WTC11 (cell line): ENCODE measurements at regions not wholly inside any gene's neighbourhood (a gene's known extent, or its start where the extent isn't known, plus 50 kb on each side); places are given as distances from the start of the nearest gene placed in this dataset.

Experiments used
- ATAC-seq: fragments of 200-7000 bp; cut with Tn5 transposase; 2 replicates; pipeline ENCODE4 v1.10.0; 2021; ENCODE audit warnings: mild to moderate bottlenecking, moderate library complexity
- CTCF ChIA-PET: fragments of 300-600 bp; sonication (Branson Sonifier 250); formaldehyde crosslinking; loops from one replicate; lab custom pipeline; 2021; ENCODE audit warnings: antibody characterized with exemption; lab: Charles Lee
- POLR2A ChIA-PET: fragments of 350-600 bp; sonication (Branson Sonifier 250); formaldehyde crosslinking; loops from one replicate; lab custom pipeline; 2021; ENCODE audit warnings: antibody characterized with exemption; lab: Charles Lee
- DNase-seq: peaks from one replicate; pipeline ENCODE4 v3.0.0; 2021; ENCODE audit warnings: low spot score
- H3K27ac Mint-ChIP-seq: 2 replicates; pipeline ENCODE4 v1.8.0; 2021; ENCODE audit warnings: mixed read lengths
- H3K27me3 Mint-ChIP-seq: 2 replicates; pipeline ENCODE4 v1.8.0; 2021; ENCODE audit warnings: low read depth, mild to moderate bottlenecking, moderate library complexity, mixed read lengths
- H3K36me3 Mint-ChIP-seq: 2 replicates; pipeline ENCODE4 v1.8.0; 2021; ENCODE audit warnings: mixed read lengths
- H3K4me1 Mint-ChIP-seq: 2 replicates; pipeline ENCODE4 v1.8.0; 2022; ENCODE audit warnings: mixed read lengths
- H3K4me3 Mint-ChIP-seq: 2 replicates; pipeline ENCODE4 v1.8.0; 2021; ENCODE audit warnings: mild to moderate bottlenecking, moderate library complexity, mixed read lengths
- H3K9me3 Mint-ChIP-seq: 2 replicates; pipeline ENCODE4 v1.8.0; 2021; ENCODE audit warnings: mixed read lengths
- AFF4 ChIP-seq: sonication (generic); formaldehyde crosslinking; IDR thresholded peaks from 2 replicates; pipeline ENCODE4 v1.8.1; 2023; ENCODE audit warnings: mild to moderate bottlenecking, missing genetic modification reagents, borderline replicate concordance
- CBFB ChIP-seq: sonication (generic); formaldehyde crosslinking; IDR thresholded peaks from 2 replicates; pipeline ENCODE4 v1.8.1; 2022; ENCODE audit warnings: mild to moderate bottlenecking, low read depth, missing genetic modification reagents
- CREM ChIP-seq: sonication (generic); formaldehyde crosslinking; IDR thresholded peaks from 2 replicates; pipeline ENCODE4 v1.8.1; 2022; ENCODE audit warnings: mild to moderate bottlenecking, missing genetic modification reagents, moderate library complexity
- ETV6 ChIP-seq: sonication (generic); formaldehyde crosslinking; IDR thresholded peaks from 2 replicates; pipeline ENCODE4 v1.8.1; 2022; ENCODE audit warnings: mild to moderate bottlenecking, missing genetic modification reagents
- FOXJ3 ChIP-seq: sonication (generic); formaldehyde crosslinking; IDR thresholded peaks from 2 replicates; pipeline ENCODE4 v1.9.0; 2021; ENCODE audit warnings: missing genetic modification reagents, mild to moderate bottlenecking, borderline replicate concordance
- FOXP1 ChIP-seq: sonication (generic); formaldehyde crosslinking; IDR thresholded peaks from 2 replicates; pipeline ENCODE4 v1.8.0; 2022; ENCODE audit warnings: missing genetic modification reagents, mild to moderate bottlenecking, moderate library complexity, borderline replicate concordance
- MXD4 ChIP-seq: fragments of 250-450 bp; sonication (Bioruptor Pico); IDR thresholded peaks from 2 replicates; pipeline ENCODE4 v1.8.0; 2021; ENCODE audit warnings: mild to moderate bottlenecking, moderate library complexity, borderline replicate concordance
- NFATC4 ChIP-seq: fragments of 250-450 bp; sonication (Bioruptor Pico); IDR thresholded peaks from 2 replicates; pipeline ENCODE4 v1.9.0; 2021; ENCODE audit warnings: mild to moderate bottlenecking
- NFYB ChIP-seq: sonication (generic); formaldehyde crosslinking; conservative IDR thresholded peaks from 2 replicates; pipeline ENCODE4 v1.8.0; 2022; ENCODE audit warnings: low read depth, missing genetic modification reagents
- PRRX2 ChIP-seq: fragments of 250-450 bp; sonication (Bioruptor Pico); IDR thresholded peaks from 2 replicates; pipeline ENCODE4 v1.8.0; 2021; ENCODE audit warnings: mild to moderate bottlenecking
- ZNF232 ChIP-seq: sonication (generic); formaldehyde crosslinking; IDR thresholded peaks from 2 replicates; pipeline ENCODE4 v1.8.0; 2022; ENCODE audit warnings: mild to moderate bottlenecking, missing genetic modification reagents
- ZNF263 ChIP-seq: sonication (generic); formaldehyde crosslinking; IDR thresholded peaks from 2 replicates; pipeline ENCODE4 v1.8.1; 2022; ENCODE audit warnings: low read depth, mild to moderate bottlenecking, moderate library complexity, missing genetic modification reagents
- ZNF512 ChIP-seq: sonication (generic); formaldehyde crosslinking; IDR thresholded peaks from 2 replicates; pipeline ENCODE4 v1.8.1; 2022; ENCODE audit warnings: missing genetic modification reagents, borderline replicate concordance
- TF ChIP-seq, protein P1 (sequence below): sonication (generic); formaldehyde crosslinking; conservative IDR thresholded peaks from 2 replicates; pipeline ENCODE4 v1.8.1; 2022; ENCODE audit warnings: mild to moderate bottlenecking, missing genetic modification reagents
- TF ChIP-seq, protein P2 (sequence below): fragments of 250-450 bp; sonication (Bioruptor Pico); IDR thresholded peaks from 2 replicates; pipeline ENCODE4 v1.9.0; 2021; ENCODE audit warnings: mild to moderate bottlenecking, borderline replicate concordance
- TF ChIP-seq, protein P3 (sequence below): fragments of 250-450 bp; sonication (Bioruptor Pico); IDR thresholded peaks from 2 replicates; pipeline ENCODE4 v1.9.0; 2021; ENCODE audit warnings: moderate library complexity, mild to moderate bottlenecking, inconsistent platforms, borderline replicate concordance

DNA sequence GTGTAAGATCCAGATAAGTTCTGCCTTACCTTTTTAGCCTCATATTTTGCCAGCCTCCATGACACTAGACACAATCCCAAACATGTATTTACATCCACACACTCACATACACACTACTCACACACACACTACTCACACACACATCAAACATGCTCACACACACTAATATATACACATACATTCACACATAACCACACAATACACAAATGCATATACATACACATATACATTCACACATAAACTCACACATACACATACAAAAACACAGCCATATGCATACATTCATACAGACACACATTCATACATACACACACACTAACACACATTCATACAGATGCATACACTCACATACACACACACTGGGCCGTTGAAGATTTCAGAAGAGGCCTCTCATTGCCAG lies 109.5 kb downstream of the MAIP1 start:
- ChIA-PET CTCF (no interaction called here), POLR2A (no interaction called here)
- ATAC-seq (no peak), DNase-seq (no peak)
- Mint-ChIP-seq H3K4me3 (no peak overlapping the region), H3K4me1 (peaks cover 28% of the 10 kb centered on the region), H3K9me3 (peaks cover 4% of the 10 kb centered on the region), H3K27ac (no peak overlapping the region), H3K27me3 (no peaks in the 10 kb centered on the region), H3K36me3 (0 out of 2 replicates have a peak, but pooled peaks cover 3% of the 10 kb centered on the region)
- TF ChIP-seq ETV6: no peak
- TF ChIP-seq, protein P1, sequence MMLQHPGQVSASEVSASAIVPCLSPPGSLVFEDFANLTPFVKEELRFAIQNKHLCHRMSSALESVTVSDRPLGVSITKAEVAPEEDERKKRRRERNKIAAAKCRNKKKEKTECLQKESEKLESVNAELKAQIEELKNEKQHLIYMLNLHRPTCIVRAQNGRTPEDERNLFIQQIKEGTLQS (CRISPR knock-in tag): no peak
- TF ChIP-seq, protein P2, sequence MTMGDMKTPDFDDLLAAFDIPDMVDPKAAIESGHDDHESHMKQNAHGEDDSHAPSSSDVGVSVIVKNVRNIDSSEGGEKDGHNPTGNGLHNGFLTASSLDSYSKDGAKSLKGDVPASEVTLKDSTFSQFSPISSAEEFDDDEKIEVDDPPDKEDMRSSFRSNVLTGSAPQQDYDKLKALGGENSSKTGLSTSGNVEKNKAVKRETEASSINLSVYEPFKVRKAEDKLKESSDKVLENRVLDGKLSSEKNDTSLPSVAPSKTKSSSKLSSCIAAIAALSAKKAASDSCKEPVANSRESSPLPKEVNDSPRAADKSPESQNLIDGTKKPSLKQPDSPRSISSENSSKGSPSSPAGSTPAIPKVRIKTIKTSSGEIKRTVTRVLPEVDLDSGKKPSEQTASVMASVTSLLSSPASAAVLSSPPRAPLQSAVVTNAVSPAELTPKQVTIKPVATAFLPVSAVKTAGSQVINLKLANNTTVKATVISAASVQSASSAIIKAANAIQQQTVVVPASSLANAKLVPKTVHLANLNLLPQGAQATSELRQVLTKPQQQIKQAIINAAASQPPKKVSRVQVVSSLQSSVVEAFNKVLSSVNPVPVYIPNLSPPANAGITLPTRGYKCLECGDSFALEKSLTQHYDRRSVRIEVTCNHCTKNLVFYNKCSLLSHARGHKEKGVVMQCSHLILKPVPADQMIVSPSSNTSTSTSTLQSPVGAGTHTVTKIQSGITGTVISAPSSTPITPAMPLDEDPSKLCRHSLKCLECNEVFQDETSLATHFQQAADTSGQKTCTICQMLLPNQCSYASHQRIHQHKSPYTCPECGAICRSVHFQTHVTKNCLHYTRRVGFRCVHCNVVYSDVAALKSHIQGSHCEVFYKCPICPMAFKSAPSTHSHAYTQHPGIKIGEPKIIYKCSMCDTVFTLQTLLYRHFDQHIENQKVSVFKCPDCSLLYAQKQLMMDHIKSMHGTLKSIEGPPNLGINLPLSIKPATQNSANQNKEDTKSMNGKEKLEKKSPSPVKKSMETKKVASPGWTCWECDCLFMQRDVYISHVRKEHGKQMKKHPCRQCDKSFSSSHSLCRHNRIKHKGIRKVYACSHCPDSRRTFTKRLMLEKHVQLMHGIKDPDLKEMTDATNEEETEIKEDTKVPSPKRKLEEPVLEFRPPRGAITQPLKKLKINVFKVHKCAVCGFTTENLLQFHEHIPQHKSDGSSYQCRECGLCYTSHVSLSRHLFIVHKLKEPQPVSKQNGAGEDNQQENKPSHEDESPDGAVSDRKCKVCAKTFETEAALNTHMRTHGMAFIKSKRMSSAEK (CRISPR knock-in tag): no peak
- TF ChIP-seq MXD4 (CRISPR knock-in tag): no peak
- TF ChIP-seq CREM (CRISPR knock-in tag): no peak
- no peak for TF ChIP-seq FOXJ3 (CRISPR knock-in tag)
- TF ChIP-seq, protein P3, sequence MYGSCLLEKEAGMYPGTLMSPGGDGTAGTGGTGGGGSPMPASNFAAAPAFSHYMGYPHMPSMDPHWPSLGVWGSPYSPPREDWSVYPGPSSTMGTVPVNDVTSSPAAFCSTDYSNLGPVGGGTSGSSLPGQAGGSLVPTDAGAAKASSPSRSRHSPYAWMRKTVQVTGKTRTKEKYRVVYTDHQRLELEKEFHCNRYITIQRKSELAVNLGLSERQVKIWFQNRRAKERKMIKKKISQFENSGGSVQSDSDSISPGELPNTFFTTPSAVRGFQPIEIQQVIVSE (CRISPR knock-in tag): no peak

- ATAC-seq (no peak), DNase-seq (no peak)
- H3K9me3 Mint-ChIP-seq: peaks cover 4% of the 10 kb centered on the region
- CTCF ChIA-PET: no interaction called here
- H3K27ac Mint-ChIP-seq: no peak overlapping the region
- H3K4me1 Mint-ChIP-seq: peaks cover 22% of the 10 kb centered on the region
- no peaks in the 10 kb centered on the region for H3K27me3 Mint-ChIP-seq
- H3K4me3 Mint-ChIP-seq: no peak overlapping the region
- POLR2A ChIA-PET: no interaction called here
- H3K36me3 Mint-ChIP-seq: 0 out of 2 replicates have a peak, but pooled peaks cover 3% of the 10 kb centered on the region
- TF ChIP-seq, protein P2 (CRISPR knock-in tag): no peak
- TF ChIP-seq ZNF512 (CRISPR knock-in tag) (no peak), ZNF263 (CRISPR knock-in tag) (no peak), PRRX2 (no peak), ZNF232 (CRISPR knock-in tag) (no peak), NFYB (CRISPR knock-in tag) (no peak), FOXP1 (CRISPR knock-in tag) (no peak), CBFB (CRISPR knock-in tag) (no peak), AFF4 (CRISPR knock-in tag) (no peak), NFATC4 (CRISPR knock-in tag) (no peak)
Measured at GRCh38 chr2:200065477-200065876, 110.1 kb downstream of the MAIP1 start.
